ENCODE measurements at regions not wholly inside any gene's neighbourhood (a gene's known extent, or its start where the extent isn't known, plus 50 kb on each side); places are given as distances from the start of the nearest gene placed in this dataset.

- Histone ChIP-seq H3K9me3 (ENCODE audit: low read length) (peaks cover 9% of the 10 kb centered on the region; the same call in 1 of the 2 replicates), H3K4me1 (ENCODE audit: insufficient read depth, low read length) (peaks cover 11% of the 10 kb centered on the region), H2AFZ (ENCODE audit: low read length) (no peak overlapping the region), H4K20me1 (ENCODE audit: insufficient read depth, low read length) (no peaks in the 10 kb centered on the region), H3K36me3 (replicated peaks in 1 of 2; ENCODE audit: control insufficient read depth in 1 of 2, insufficient read depth in 2 of 2, low read length in 2 of 2) (no peaks in the 10 kb centered on the region), H3K79me2 (ENCODE audit: insufficient read depth, low read length) (no peaks in the 10 kb centered on the region), H3K9ac (ENCODE audit: insufficient read depth, low read depth, low read length) (no peak overlapping the region), H3K27ac (ENCODE audit: extremely low read length, insufficient read depth, low read length) (no peak overlapping the region), H3K27me3 (ENCODE audit: control insufficient read depth in 1 of 2, insufficient read depth in 2 of 2, low read length in 2 of 2) (no peaks in the 10 kb centered on the region), H3K4me2 (ENCODE audit: low read depth, low read length) (no peak overlapping the region), H3K4me3 (replicated peaks in 1 of 3; ENCODE audit: insufficient read depth in 1 of 3, low read depth in 2 of 3, low read length in 3 of 3) (no peak overlapping the region)
- BruUV-seq (replicated peaks), result no TSS peak
- in situ Hi-C loops (cut with HindIII; ENCODE audit: extremely low pct_ligation_motif_present, low pct_unique_long_range_greater_than_20kb) (no loop called here), intact Hi-C loops (cut with micrococcal nuclease; ENCODE audit: unreplicated experiment) (no loop called here)
- DNase-seq (ENCODE audit: low spot score) (no peak), ATAC-seq (no peak), FAIRE-seq (no peak)
- CTCF ChIA-PET (ENCODE audit: low intra/inter-chr PET ratio, low total read pairs), result no interaction called here
- 98% methylated on average over 15 of the region's 16 CpGs for WGBS (ENCODE audit: low lambda C conversion rate)
- POLR2A ChIA-PET, result no interaction called here
- no peak for TF ChIP-seq MAFK (conservative IDR thresholded peaks at IDR 0.05 in 1 of 2, IDR thresholded peaks at IDR 0.05 in 1 of 2; ENCODE audit: low read length in 2 of 2)
- no peak for TF ChIP-seq E2F2 (CRISPR knock-in tag; IDR thresholded peaks at IDR 0.05; ENCODE audit: borderline replicate concordance)
- no peak for TF ChIP-seq KDM5B (CRISPR knock-in tag; IDR thresholded peaks at IDR 0.05; ENCODE audit: borderline replicate concordance)
- TF ChIP-seq NFIC (IDR thresholded peaks at IDR 0.05; ENCODE audit: low read length), result no peak
- TF ChIP-seq ZFP91 (CRISPR knock-in tag; IDR thresholded peaks at IDR 0.05; ENCODE audit: borderline replicate concordance), result no peak
- TF ChIP-seq IRF1 (CRISPR knock-in tag; IDR thresholded peaks at IDR 0.05; ENCODE audit: low read depth), result no peak
- no peak for TF ChIP-seq LRRFIP1 (CRISPR knock-in tag; conservative IDR thresholded peaks at IDR 0.05)
- TF ChIP-seq ZBTB3 (CRISPR knock-in tag; IDR thresholded peaks at IDR 0.05; ENCODE audit: borderline replicate concordance, low read depth), result no peak
- no peak for TF ChIP-seq IKZF1 (IDR thresholded peaks at IDR 0.05)
Measured at GRCh38 chr4:186919340-186919739, 195.7 kb upstream of the FAT1 start.
